ENCODE measurements at regions not wholly inside any gene's neighbourhood (a gene's known extent, or its start where the extent isn't known, plus 50 kb on each side); places are given as distances from the start of the nearest gene placed in this dataset.
"Not testable (repeated sequence)": the region's sequence is repeated elsewhere in the genome, so short reads cannot be mapped to it uniquely, and the experiment has no call there.

GRCh38 chr7:68714135-68714534, 884.1 kb upstream of the AUTS2 start:
- not testable (repeated sequence) for TF ChIP-seq CTCF (conservative IDR thresholded peaks at IDR 0.05; ENCODE audit: low read length); EZH2phosphoT487 (IDR thresholded peaks at IDR 0.05; ENCODE audit: borderline replicate concordance)
